Type B pancreatic cell (in vitro differentiated cells): ENCODE measurements at regions not wholly inside any gene's neighbourhood (a gene's known extent, or its start where the extent isn't known, plus 50 kb on each side); places are given as distances from the start of the nearest gene placed in this dataset.

ENCODE experiments used
- DNase-seq: peaks from one replicate; pipeline ENCODE4 v3.0.0; 2021; ENCODE audit warnings: mixed read lengths; ENCODE audit not compliant: unreplicated experiment; ENCODE audit errors: extremely low spot score
- H3K27ac Mint-ChIP-seq: 2 replicates; pipeline ENCODE4 v1.8.0; 2021; ENCODE audit warnings: mild to moderate bottlenecking, mixed read lengths
- H3K27me3 Mint-ChIP-seq: 2 replicates; pipeline ENCODE4 v1.8.0; 2021; ENCODE audit warnings: mixed read lengths
- H3K36me3 Mint-ChIP-seq: 2 replicates; pipeline ENCODE4 v1.8.0; 2021; ENCODE audit warnings: mixed read lengths
- H3K4me1 Mint-ChIP-seq: one replicate; pipeline ENCODE4 v1.8.0; 2021; ENCODE audit warnings: mixed read lengths; ENCODE audit not compliant: unreplicated experiment
- H3K4me3 Mint-ChIP-seq: 2 replicates; pipeline ENCODE4 v1.8.0; 2021; ENCODE audit warnings: mild to moderate bottlenecking, mixed read lengths
- H3K9me3 Mint-ChIP-seq: 2 replicates; pipeline ENCODE4 v1.8.0; 2021; ENCODE audit warnings: mixed read lengths
- CTCF ChIP-seq: fragments of 200-600 bp; sonication (generic); conservative IDR thresholded peaks from 2 replicates; pipeline ENCODE4 v1.5.0; 2021; ENCODE audit warnings: antibody characterized with exemption, mild to moderate bottlenecking

- TF ChIP-seq CTCF, result no peak
- no peak for DNase-seq
- H3K36me3 Mint-ChIP-seq, result no peaks in the 10 kb centered on the region
- peaks cover 7% of the 10 kb centered on the region for H3K9me3 Mint-ChIP-seq
- no peaks in the 10 kb centered on the region for H3K27me3 Mint-ChIP-seq
- H3K27ac Mint-ChIP-seq, result no peak overlapping the region
- H3K4me3 Mint-ChIP-seq, result no peak overlapping the region
- H3K4me1 Mint-ChIP-seq, result no peaks in the 10 kb centered on the region
Observed at GRCh38 chr13:105830821-105831220, 704.6 kb downstream of the EFNB2 start.

- Mint-ChIP-seq H3K27ac (no peak overlapping the region), H3K36me3 (no peaks in the 10 kb centered on the region), H3K4me1 (no peaks in the 10 kb centered on the region), H3K27me3 (no peaks in the 10 kb centered on the region), H3K4me3 (no peak overlapping the region), H3K9me3 (peaks cover 8% of the 10 kb centered on the region)
- TF ChIP-seq CTCF, result no peak
- no peak for DNase-seq
Observed at GRCh38 chr13:105827111-105827809, 708.2 kb downstream of the EFNB2 start.

GRCh38 chr13:105825071-105825470, 710.4 kb downstream of the EFNB2 start:
- DNase-seq, result no peak
- no peak for TF ChIP-seq CTCF
- H3K4me3 Mint-ChIP-seq, result no peak overlapping the region
- no peaks in the 10 kb centered on the region for H3K36me3 Mint-ChIP-seq
- H3K27ac Mint-ChIP-seq, result no peak overlapping the region
- no peaks in the 10 kb centered on the region for H3K27me3 Mint-ChIP-seq
- no peaks in the 10 kb centered on the region for H3K4me1 Mint-ChIP-seq
- peaks cover 4% of the 10 kb centered on the region for H3K9me3 Mint-ChIP-seq

- Mint-ChIP-seq H3K36me3 (no peaks in the 10 kb centered on the region), H3K27ac (no peak overlapping the region), H3K4me3 (no peak overlapping the region), H3K4me1 (peaks cover 7% of the 10 kb centered on the region), H3K27me3 (no peaks in the 10 kb centered on the region), H3K9me3 (peaks cover 4% of the 10 kb centered on the region)
- no peak for DNase-seq
- no peak for TF ChIP-seq CTCF
Observed at GRCh38 chr13:105821337-105821736, 714.1 kb downstream of the EFNB2 start.

- Mint-ChIP-seq H3K27me3 (no peaks in the 10 kb centered on the region), H3K27ac (no peak overlapping the region), H3K36me3 (no peaks in the 10 kb centered on the region), H3K9me3 (peaks cover 4% of the 10 kb centered on the region), H3K4me3 (no peak overlapping the region), H3K4me1 (peaks cover 7% of the 10 kb centered on the region)
- DNase-seq, result no peak
- TF ChIP-seq CTCF, result no peak
Observed at GRCh38 chr13:105820415-105820814, 715.0 kb downstream of the EFNB2 start.
